Keratinocyte (primary cell): ENCODE measurements at regions not wholly inside any gene's neighbourhood (a gene's known extent, or its start where the extent isn't known, plus 50 kb on each side); places are given as distances from the start of the nearest gene placed in this dataset.

Experiments used
- DNase-seq: peaks from one replicate; pipeline ENCODE4 v3.0.0-alpha.2; 2011; ENCODE audit warnings: low read depth, missing footprints, low spot score
- FAIRE-seq: peaks from 2 replicates; lab custom pipeline; 2011; peaks lifted over from hg19 to GRCh38; lab: Jason Lieb, UNC
- H2AFZ ChIP-seq: 2 replicates; pipeline ENCODE4 v1.6.0; 2012; ENCODE audit warnings: low read length, control low read depth, inconsistent platforms; ENCODE audit not compliant: control insufficient read depth
- H3K27ac ChIP-seq: 2 replicates; pipeline ENCODE4 v1.5.1; 2011; ENCODE audit warnings: low read length; ENCODE audit not compliant: control insufficient read depth, insufficient read depth
- H3K27me3 ChIP-seq: 3 replicates; pipeline ENCODE4 v1.6.0; 2011; ENCODE audit warnings: low read length; ENCODE audit not compliant: control insufficient read depth, insufficient read depth; ENCODE audit errors: extremely low read depth
- H3K36me3 ChIP-seq, 2 experiments: 2 replicates in 1 of 2; 3 replicates in 1 of 2; pipeline ENCODE4 v1.5.1; 2011; ENCODE audit warnings: low read length in 2 of 2, mild to moderate bottlenecking in 1 of 2; ENCODE audit not compliant: control insufficient read depth in 2 of 2, insufficient read depth in 2 of 2; ENCODE audit errors: extremely low read depth in 1 of 2
- H3K4me1 ChIP-seq: 3 replicates; pipeline ENCODE4 v1.5.1; 2011; ENCODE audit warnings: low read length; ENCODE audit not compliant: control insufficient read depth, insufficient read depth; ENCODE audit errors: extremely low read depth
- H3K4me2 ChIP-seq: 3 replicates; pipeline ENCODE4 v1.6.0; 2011; ENCODE audit warnings: low read depth, low read length; ENCODE audit not compliant: control insufficient read depth, insufficient read depth; ENCODE audit errors: extremely low read depth
- H3K4me3 ChIP-seq, 3 experiments: fragments of 200-600 bp in 1 of 3; sonication (generic) in 1 of 3; 2 replicates in 2 of 3; 3 replicates in 1 of 3; pipeline ENCODE4 v1.5.1; 2011 to 2016; ENCODE audit warnings: low read length in 3 of 3, mild to moderate bottlenecking in 3 of 3, control low read depth in 2 of 3, inconsistent platforms in 1 of 3, low read depth in 1 of 3, mixed read lengths in 1 of 3, mixed run types in 1 of 3, moderate library complexity in 1 of 3; ENCODE audit not compliant: control insufficient read depth in 2 of 3, insufficient read depth in 2 of 3; ENCODE audit errors: extremely low read depth in 1 of 3
- H3K79me2 ChIP-seq: 2 replicates; pipeline ENCODE4 v1.6.0; 2012; ENCODE audit warnings: low read length; ENCODE audit not compliant: control insufficient read depth, insufficient read depth
- H3K9ac ChIP-seq: 3 replicates; pipeline ENCODE4 v1.6.0; 2011; ENCODE audit warnings: low read length; ENCODE audit not compliant: control insufficient read depth, insufficient read depth; ENCODE audit errors: extremely low read depth
- H3K9me1 ChIP-seq: 3 replicates; pipeline ENCODE4 v1.6.0; 2011; ENCODE audit warnings: low read length; ENCODE audit not compliant: control insufficient read depth, insufficient read depth; ENCODE audit errors: extremely low read depth
- H3K9me3 ChIP-seq: 2 replicates; pipeline ENCODE4 v1.5.1; 2012; ENCODE audit warnings: low read depth, low read length; ENCODE audit not compliant: control insufficient read depth
- H4K20me1 ChIP-seq: 3 replicates; pipeline ENCODE4 v1.6.0; 2011; ENCODE audit warnings: low read length; ENCODE audit not compliant: control insufficient read depth, insufficient read depth; ENCODE audit errors: extremely low read depth
- CTCF ChIP-seq, 3 experiments: IDR thresholded peaks in 1 of 3; conservative IDR thresholded peaks in 1 of 3; optimal IDR thresholded peaks in 1 of 3; 2 replicates in 2 of 3; 3 replicates in 1 of 3; pipeline versions ENCODE3 to v1.5.1; 2011; ENCODE audit warnings: low read length in 3 of 3, mild to moderate bottlenecking in 3 of 3, moderate library complexity in 2 of 3, control low read depth in 1 of 3, inconsistent platforms in 1 of 3; ENCODE audit not compliant: insufficient read depth in 2 of 3; ENCODE audit errors: extremely low read depth in 1 of 3
- EZH2 ChIP-seq: IDR thresholded peaks from one replicate; pipeline ENCODE4 v1.6.1; 2012; ENCODE audit warnings: inconsistent platforms, mild to moderate bottlenecking, low read length, moderate library complexity
- dilution Hi-C: fragments of 300-500 bp; cut with MboI; formaldehyde crosslinking; loops from one replicate; pipeline ENCODE4 v1.7.0; 2020; ENCODE audit warnings: low sequenced_read_pairs; ENCODE audit not compliant: extremely low pct_ligation_motif_present

DNA sequence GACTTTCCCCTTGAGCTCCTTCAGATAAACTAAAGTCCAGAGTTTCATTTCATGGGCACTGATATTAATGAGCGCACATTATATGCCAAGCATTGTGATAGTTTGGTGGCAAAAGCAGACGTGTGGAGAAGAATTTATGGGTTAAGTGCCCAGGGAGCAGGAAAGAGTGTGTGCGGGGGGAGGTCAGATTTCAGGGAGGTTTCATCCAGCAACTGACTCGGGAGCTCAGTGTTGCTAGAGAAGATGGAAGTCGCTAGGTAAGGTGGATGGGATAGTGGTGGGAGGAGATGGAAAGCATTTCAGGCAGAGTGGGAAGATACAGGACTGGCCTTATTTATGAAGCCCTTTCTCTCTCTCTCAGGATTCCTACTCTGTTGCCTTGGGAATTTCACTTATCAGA is 223.0 kb downstream of the SNX10 start:
- dilution Hi-C loops = no loop called here
- H3K79me2 ChIP-seq = no peaks in the 10 kb centered on the region
- DNase-seq = no peak

GRCh38 chr7:26515314-26515842 is 223.7 kb downstream of the SNX10 start:
- Histone ChIP-seq H3K9ac (no peak overlapping the region), H2AFZ (no peak overlapping the region), H4K20me1 (no peaks in the 10 kb centered on the region), H3K4me3 (no peak overlapping the region), H3K9me1 (no peaks in the 10 kb centered on the region), H3K27me3 (peaks cover 7% of the 10 kb centered on the region), H3K36me3 (no peaks in the 10 kb centered on the region), H3K27ac (no peak overlapping the region), H3K9me3 (peaks cover 2% of the 10 kb centered on the region), H3K79me2 (no peaks in the 10 kb centered on the region), H3K4me2 (no peak overlapping the region), H3K4me1 (no peaks in the 10 kb centered on the region)
- DNase-seq (no peak), FAIRE-seq (no peak)
- no peak for TF ChIP-seq EZH2
- no peak for TF ChIP-seq CTCF (optimal IDR thresholded peaks at IDR 0.05 in 1 of 3, IDR thresholded peaks at IDR 0.05 in 1 of 3, conservative IDR thresholded peaks at IDR 0.05 in 1 of 3; ENCODE audit: extremely low read depth in 1 of 3, insufficient read depth in 2 of 3, low read length in 3 of 3)
- dilution Hi-C loops = no loop called here

More for the DNA sequence above, 223.0 kb downstream of the SNX10 start:
- peaks cover 2% of the 10 kb centered on the region for H3K9me3 ChIP-seq
- peaks cover 7% of the 10 kb centered on the region for H3K27me3 ChIP-seq
- H3K36me3 ChIP-seq = no peaks in the 10 kb centered on the region
- no peak overlapping the region for H3K4me3 ChIP-seq
- no peak overlapping the region for H3K4me2 ChIP-seq
- no peak overlapping the region for H3K27ac ChIP-seq
- no peaks in the 10 kb centered on the region for H3K4me1 ChIP-seq
- H2AFZ ChIP-seq = no peak overlapping the region
- no peak for TF ChIP-seq CTCF (optimal IDR thresholded peaks at IDR 0.05 in 1 of 3, IDR thresholded peaks at IDR 0.05 in 1 of 3, conservative IDR thresholded peaks at IDR 0.05 in 1 of 3; ENCODE audit: extremely low read depth in 1 of 3, insufficient read depth in 2 of 3, low read length in 3 of 3)
- no peak for TF ChIP-seq EZH2
- FAIRE-seq = no peak
- H3K9me1 ChIP-seq = no peaks in the 10 kb centered on the region
- no peaks in the 10 kb centered on the region for H4K20me1 ChIP-seq
- no peak overlapping the region for H3K9ac ChIP-seq
